ENCODE measurements at regions not wholly inside any gene's neighbourhood (a gene's known extent, or its start where the extent isn't known, plus 50 kb on each side); places are given as distances from the start of the nearest gene placed in this dataset.

DNA sequence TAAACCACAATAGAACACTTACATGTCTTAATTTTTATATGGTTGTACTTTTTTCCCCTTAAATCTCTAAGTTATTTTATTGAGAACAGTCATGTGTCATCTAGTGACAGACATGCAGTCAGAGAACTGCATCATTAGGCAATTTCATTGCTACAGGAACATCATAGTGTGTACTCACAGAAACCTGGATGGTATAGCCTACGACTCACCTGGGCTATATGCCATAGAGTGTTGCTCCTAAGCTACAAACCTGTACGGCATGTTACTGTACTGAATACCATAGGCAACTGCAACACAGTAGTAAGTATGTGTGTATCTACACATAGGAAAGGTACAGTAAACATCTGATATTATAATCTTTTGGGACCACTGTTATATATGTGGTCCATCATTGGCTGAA is 557.6 kb downstream of the PRKD1 start:
- intact Hi-C loops (cut with micrococcal nuclease): no loop called here
- H3K36me3 Mint-ChIP-seq (ENCODE audit: low read depth): no peaks in the 10 kb centered on the region
- no peaks in the 10 kb centered on the region for H3K27me3 Mint-ChIP-seq
- ATAC-seq (ENCODE audit: low read depth): no peak
- no peaks in the 10 kb centered on the region for H3K4me1 Mint-ChIP-seq
- H3K4me3 Mint-ChIP-seq: no peak overlapping the region
- CTCF ChIA-PET: no interaction called here
- TF ChIP-seq, protein P1, sequence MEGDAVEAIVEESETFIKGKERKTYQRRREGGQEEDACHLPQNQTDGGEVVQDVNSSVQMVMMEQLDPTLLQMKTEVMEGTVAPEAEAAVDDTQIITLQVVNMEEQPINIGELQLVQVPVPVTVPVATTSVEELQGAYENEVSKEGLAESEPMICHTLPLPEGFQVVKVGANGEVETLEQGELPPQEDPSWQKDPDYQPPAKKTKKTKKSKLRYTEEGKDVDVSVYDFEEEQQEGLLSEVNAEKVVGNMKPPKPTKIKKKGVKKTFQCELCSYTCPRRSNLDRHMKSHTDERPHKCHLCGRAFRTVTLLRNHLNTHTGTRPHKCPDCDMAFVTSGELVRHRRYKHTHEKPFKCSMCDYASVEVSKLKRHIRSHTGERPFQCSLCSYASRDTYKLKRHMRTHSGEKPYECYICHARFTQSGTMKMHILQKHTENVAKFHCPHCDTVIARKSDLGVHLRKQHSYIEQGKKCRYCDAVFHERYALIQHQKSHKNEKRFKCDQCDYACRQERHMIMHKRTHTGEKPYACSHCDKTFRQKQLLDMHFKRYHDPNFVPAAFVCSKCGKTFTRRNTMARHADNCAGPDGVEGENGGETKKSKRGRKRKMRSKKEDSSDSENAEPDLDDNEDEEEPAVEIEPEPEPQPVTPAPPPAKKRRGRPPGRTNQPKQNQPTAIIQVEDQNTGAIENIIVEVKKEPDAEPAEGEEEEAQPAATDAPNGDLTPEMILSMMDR (IDR thresholded peaks at IDR 0.05): no peak
- POLR2A ChIA-PET: no interaction called here
- H3K9me3 Mint-ChIP-seq: no peaks in the 10 kb centered on the region
- no peak for DNase-seq
- H3K27ac Mint-ChIP-seq: no peak overlapping the region

DNA sequence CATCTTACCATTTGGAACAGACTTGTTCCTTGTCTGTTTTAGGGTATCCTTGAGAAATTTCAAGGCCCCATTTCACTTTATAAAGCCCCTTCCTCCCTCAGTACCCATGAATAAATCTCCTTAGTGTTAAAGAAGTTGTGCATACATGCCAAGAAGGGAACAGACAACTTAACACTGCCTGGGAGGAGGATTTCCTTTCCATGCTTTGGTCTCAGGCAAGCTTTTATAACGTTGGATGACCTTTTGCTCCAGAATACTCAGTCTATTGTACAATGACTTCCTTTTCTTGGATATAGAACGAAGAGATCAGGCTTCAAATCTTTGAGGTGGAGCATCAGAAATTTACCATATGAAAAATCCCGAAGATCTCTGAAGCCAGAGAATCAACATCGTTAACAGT is 551.4 kb downstream of the PRKD1 start:
- ATAC-seq (ENCODE audit: low read depth) (no peak), DNase-seq (no peak)
- TF ChIP-seq, protein P1 (IDR thresholded peaks at IDR 0.05): no peak
- POLR2A ChIA-PET: no interaction called here
- H3K4me1 Mint-ChIP-seq: no peaks in the 10 kb centered on the region
- no peaks in the 10 kb centered on the region for H3K36me3 Mint-ChIP-seq (ENCODE audit: low read depth)
- intact Hi-C loops (cut with micrococcal nuclease): no loop called here
- no peak overlapping the region for H3K27ac Mint-ChIP-seq
- no peaks in the 10 kb centered on the region for H3K9me3 Mint-ChIP-seq
- H3K27me3 Mint-ChIP-seq: no peaks in the 10 kb centered on the region
- CTCF ChIA-PET: no interaction called here
- no peak overlapping the region for H3K4me3 Mint-ChIP-seq

DNA sequence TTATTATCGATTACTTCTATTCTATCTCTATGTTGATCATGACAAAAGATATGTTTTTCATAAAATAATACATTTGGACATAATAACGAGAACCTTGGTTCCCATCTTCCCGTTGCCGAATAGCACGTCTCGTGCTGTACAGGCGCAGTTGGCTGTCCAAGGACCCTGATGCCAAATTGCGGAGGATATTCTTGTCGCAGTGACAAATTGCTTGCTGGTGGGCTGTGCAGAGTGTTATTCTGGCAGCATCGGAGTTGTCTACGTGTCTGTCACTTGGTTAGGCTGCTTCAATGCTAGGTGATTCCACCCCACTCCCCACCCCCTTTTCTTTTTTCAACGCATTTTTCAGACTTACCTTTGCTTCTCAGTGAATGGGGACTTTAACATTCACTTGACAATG is 546.8 kb downstream of the PRKD1 start:
- POLR2A ChIA-PET: no interaction called here

DNA sequence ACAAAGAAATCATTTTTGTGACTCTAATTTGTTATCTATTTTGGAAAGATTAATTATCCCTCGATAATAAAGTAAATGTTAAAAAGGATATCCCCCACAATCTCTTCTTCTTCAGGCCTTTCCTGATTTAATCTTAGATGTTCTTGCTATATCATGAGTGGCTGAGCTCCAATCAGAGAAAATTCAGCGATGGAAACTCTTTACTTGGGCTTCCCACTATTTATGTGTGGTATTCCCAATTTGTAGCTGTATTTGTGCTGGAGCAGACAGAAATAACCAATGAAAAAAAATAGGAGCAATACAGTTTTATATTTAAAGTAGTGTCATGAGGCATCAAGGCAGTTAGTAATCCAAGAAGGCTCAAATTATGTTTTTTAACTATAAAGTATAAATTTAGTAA is 539.1 kb downstream of the PRKD1 start:
- no peak for DNase-seq
- TF ChIP-seq, protein P1 (IDR thresholded peaks at IDR 0.05): no peak
- intact Hi-C loops (cut with micrococcal nuclease): no loop called here
- no peak overlapping the region for H3K4me3 Mint-ChIP-seq
- no peak overlapping the region for H3K27ac Mint-ChIP-seq
- H3K4me1 Mint-ChIP-seq: no peaks in the 10 kb centered on the region
- no peaks in the 10 kb centered on the region for H3K27me3 Mint-ChIP-seq
- ATAC-seq (ENCODE audit: low read depth): no peak
- ChIA-PET POLR2A (no interaction called here), CTCF (no interaction called here)
- no peaks in the 10 kb centered on the region for H3K36me3 Mint-ChIP-seq (ENCODE audit: low read depth)
- H3K9me3 Mint-ChIP-seq: no peaks in the 10 kb centered on the region

More for the DNA sequence above, 546.8 kb downstream of the PRKD1 start:
- CTCF ChIA-PET: no interaction called here
- no peaks in the 10 kb centered on the region for H3K36me3 Mint-ChIP-seq (ENCODE audit: low read depth)
- no peaks in the 10 kb centered on the region for H3K4me1 Mint-ChIP-seq
- intact Hi-C loops (cut with micrococcal nuclease): no loop called here
- H3K4me3 Mint-ChIP-seq: no peak overlapping the region
- ATAC-seq (ENCODE audit: low read depth): no peak
- no peaks in the 10 kb centered on the region for H3K27me3 Mint-ChIP-seq
- TF ChIP-seq, protein P1 (IDR thresholded peaks at IDR 0.05): no peak
- no peak overlapping the region for H3K27ac Mint-ChIP-seq
- H3K9me3 Mint-ChIP-seq: no peaks in the 10 kb centered on the region
- no peak for DNase-seq

DNA sequence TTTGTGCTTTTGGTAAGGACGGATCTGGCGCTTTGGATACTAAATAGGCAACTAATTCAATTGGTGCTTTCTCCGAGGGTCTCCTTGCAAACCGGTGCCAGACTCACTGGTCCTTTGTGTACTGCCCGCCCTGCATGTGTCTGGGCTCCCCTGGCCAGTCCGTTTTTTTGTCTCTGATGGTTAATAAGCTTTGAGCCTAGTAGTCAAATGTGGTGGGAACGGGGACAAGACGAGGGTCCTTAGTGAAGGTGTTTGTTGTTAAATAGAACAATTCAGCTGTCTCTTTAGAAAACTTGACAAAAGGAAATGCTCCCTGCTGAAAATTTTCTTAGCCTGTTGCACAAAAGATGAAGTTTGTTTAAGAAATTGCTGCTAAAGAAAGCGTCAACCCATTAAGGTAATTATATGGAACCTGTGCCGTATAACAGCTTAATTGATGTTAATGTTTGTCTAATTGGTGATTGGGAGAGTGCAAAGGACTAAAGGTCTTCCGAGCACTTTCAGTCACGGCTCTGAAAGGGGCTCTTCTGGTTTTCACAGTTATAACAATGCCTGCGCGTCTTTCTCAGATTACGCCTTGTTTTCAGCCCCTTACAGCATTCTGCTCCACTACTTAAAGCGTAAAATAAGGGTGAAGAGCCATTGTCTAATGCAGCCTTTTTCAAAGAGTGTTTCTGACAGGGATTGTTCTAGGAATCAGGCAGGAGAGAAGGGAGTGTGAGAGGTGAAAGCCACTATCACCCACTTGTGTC is 537.4 kb downstream of the PRKD1 start:
- CTCF ChIA-PET: no interaction called here
- intact Hi-C loops (cut with micrococcal nuclease): no loop called here
- no peak overlapping the region for H3K4me3 Mint-ChIP-seq
- no peaks in the 10 kb centered on the region for H3K36me3 Mint-ChIP-seq (ENCODE audit: low read depth)
- DNase-seq: no peak
- no peaks in the 10 kb centered on the region for H3K9me3 Mint-ChIP-seq
- TF ChIP-seq, protein P1 (IDR thresholded peaks at IDR 0.05): no peak
- H3K27ac Mint-ChIP-seq: no peak overlapping the region
- no peaks in the 10 kb centered on the region for H3K4me1 Mint-ChIP-seq
- no peaks in the 10 kb centered on the region for H3K27me3 Mint-ChIP-seq
- POLR2A ChIA-PET: no interaction called here
- ATAC-seq (ENCODE audit: low read depth): no peak

Measured in activated B cell treated with CpG ODN at 0.5 μM for 24 hours (primary cell).